ENCODE measurements at regions not wholly inside any gene's neighbourhood (a gene's known extent, or its start where the extent isn't known, plus 50 kb on each side); places are given as distances from the start of the nearest gene placed in this dataset.
"Not testable (repeated sequence)": the region's sequence is repeated elsewhere in the genome, so short reads cannot be mapped to it uniquely, and the experiment has no call there.

DNA sequence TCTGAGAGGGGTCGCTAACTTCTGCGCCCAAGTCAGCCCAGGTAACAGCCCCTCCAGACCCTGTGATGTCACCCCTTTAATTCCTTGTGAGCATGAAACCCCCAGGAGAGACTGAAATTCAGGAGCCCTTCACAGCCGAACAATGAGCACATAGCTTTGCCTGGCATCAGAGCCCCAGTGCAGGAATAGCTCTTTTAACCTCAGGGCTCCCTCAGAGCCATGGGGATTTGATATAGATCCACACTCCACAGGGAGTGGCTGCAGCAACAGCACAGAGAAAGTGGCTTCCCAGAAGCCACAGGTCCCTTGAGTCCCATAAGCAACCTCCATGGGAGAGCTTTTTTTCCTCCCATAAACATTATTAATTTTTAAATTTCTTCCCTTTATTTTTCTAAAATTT is 150.0 kb upstream of the MARCKS start:
- DNase-seq (ENCODE audit: low spot score) (no peak), ATAC-seq (ENCODE audit: low FRiP score) (no peak)
- TF ChIP-seq, protein P1, sequence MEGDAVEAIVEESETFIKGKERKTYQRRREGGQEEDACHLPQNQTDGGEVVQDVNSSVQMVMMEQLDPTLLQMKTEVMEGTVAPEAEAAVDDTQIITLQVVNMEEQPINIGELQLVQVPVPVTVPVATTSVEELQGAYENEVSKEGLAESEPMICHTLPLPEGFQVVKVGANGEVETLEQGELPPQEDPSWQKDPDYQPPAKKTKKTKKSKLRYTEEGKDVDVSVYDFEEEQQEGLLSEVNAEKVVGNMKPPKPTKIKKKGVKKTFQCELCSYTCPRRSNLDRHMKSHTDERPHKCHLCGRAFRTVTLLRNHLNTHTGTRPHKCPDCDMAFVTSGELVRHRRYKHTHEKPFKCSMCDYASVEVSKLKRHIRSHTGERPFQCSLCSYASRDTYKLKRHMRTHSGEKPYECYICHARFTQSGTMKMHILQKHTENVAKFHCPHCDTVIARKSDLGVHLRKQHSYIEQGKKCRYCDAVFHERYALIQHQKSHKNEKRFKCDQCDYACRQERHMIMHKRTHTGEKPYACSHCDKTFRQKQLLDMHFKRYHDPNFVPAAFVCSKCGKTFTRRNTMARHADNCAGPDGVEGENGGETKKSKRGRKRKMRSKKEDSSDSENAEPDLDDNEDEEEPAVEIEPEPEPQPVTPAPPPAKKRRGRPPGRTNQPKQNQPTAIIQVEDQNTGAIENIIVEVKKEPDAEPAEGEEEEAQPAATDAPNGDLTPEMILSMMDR (IDR thresholded peaks at IDR 0.05): no peak

DNA sequence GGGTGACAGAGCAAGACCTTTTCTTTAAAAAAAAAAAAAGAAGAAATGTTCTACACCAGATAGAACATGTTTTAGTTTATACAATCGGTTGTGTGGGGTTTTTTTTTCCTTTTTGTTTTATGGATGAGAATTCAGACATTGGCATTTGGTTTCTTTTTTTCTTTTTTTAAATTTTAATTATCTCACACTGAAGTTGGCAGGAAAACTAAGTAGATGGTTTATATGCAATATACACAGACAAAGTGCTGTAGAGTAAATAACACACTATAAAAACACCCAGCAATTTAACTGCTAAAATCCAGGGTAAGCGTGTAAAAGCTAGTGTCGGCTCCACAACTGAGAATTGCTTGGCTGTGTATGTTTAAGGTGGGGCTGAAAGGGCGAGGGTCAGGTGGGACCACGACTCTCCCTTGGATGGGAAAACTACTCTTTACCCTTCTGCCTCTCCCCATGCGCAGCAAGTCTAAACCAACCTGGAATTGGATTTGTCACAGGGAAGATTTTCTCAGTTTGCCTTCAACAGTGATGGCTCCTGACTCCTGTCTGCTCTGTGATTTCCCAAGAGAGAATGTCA is 147.1 kb upstream of the MARCKS start:
- DNase-seq (ENCODE audit: low spot score) (no peak), ATAC-seq (ENCODE audit: low FRiP score) (no peak)
- TF ChIP-seq, protein P1 (IDR thresholded peaks at IDR 0.05): no peak

DNA sequence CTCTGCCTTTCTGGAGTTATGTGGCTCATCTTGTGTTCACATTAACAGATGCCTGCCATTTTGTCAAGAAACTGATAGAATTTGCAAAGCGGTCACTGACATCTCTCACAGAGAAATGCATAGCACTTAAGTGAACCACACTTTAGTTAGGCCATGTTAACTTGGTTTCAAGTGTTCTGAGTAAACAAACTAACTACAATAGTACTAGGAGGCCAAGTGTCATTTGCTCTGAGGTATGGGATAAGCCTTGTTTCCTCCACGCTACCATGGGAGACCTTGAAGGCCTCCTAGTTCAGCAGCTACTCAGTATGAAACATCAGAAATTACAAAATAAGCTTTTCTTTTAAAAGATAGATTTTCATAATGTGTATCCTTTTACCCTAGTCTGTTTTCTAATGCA is 143.5 kb upstream of the MARCKS start:
- TF ChIP-seq, protein P1 (IDR thresholded peaks at IDR 0.05): no peak
- DNase-seq (ENCODE audit: low spot score): no peak
- no peak for ATAC-seq (ENCODE audit: low FRiP score)

DNA sequence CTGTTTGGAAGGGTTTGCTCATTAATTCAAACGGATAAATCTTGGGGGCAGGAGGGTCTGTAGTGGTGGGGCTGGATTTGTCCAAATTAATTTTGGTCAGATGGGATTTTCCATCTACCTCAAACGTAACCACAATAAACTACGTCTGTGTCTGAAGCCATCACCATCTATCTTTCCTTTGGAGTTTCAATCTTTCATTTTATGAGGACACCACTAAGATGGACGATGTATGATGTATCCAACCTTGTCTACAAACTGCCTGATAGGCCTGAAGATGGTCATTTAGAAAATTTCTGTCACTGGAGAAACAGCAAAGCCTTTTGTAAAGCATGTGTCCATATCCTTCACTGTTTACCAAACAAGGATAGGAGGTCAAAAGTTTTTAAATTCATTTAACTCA is 138.6 kb upstream of the MARCKS start:
- TF ChIP-seq, protein P1 (IDR thresholded peaks at IDR 0.05): no peak
- ATAC-seq (ENCODE audit: low FRiP score): no peak
- DNase-seq (ENCODE audit: low spot score): no peak

DNA sequence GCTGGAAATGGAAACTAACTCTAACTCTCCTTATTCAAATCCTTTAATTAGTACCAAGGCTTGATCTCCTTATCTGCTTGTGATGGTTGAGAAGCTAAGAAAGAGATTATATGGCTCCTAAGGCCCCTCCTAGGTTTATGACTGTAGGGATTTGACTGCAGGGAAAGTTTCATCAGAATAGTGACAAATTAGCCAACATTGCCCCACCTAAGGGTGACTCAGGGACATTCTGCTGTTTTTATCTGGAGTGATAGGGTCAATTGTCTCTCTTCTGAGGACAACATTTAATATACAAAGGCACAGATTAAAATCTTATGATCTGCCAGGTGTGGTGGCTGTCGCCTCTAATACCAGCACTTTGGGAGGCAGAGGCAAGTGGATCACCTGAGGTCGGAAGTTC is 138.1 kb upstream of the MARCKS start:
- DNase-seq (ENCODE audit: low spot score): no peak

DNA sequence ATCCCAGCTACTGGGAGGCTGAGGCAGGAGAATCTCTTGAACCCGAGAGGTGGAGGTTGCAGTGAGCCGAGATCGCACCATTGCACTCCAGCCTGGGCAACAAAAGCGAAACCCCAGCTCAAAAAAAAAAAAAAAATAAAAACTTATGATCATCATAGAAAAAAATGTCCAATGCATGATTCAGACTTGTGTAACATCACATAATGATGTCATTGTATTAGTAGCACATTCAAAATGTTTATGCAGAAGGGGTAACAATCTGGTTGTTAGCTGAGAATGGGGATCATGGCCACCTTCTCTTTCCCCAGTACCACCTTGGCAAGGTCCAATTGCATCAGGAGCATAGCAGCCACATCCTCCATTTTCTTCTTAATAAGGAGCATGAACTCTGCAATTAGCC is 137.6 kb upstream of the MARCKS start:
- ATAC-seq (ENCODE audit: low FRiP score) (no peak), DNase-seq (ENCODE audit: low spot score) (no peak)
- TF ChIP-seq, protein P1 (IDR thresholded peaks at IDR 0.05): no peak

More for the DNA sequence above, 138.1 kb upstream of the MARCKS start:
- ATAC-seq (ENCODE audit: low FRiP score): no peak
- TF ChIP-seq, protein P1 (IDR thresholded peaks at IDR 0.05): no peak

DNA sequence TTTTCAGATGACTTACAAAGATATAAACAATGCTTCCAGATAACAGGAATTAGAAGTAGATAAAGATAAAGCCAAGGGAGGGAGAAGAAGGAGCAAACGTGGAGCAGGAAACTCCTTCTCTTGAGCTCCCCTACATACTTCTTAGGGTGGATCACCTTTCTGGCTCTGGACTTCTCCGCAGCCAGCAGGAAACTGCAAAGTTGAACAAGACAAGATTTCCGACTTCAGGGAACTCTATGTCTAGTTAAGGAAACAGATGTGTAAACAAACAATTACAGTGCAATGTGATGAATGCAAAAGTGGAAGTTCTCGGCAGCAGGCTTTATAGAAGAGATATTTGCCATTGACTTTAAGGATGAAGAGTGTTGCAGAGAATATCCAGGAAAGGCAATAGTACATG is 134.0 kb upstream of the MARCKS start:
- ATAC-seq (ENCODE audit: low FRiP score): no peak

DNA sequence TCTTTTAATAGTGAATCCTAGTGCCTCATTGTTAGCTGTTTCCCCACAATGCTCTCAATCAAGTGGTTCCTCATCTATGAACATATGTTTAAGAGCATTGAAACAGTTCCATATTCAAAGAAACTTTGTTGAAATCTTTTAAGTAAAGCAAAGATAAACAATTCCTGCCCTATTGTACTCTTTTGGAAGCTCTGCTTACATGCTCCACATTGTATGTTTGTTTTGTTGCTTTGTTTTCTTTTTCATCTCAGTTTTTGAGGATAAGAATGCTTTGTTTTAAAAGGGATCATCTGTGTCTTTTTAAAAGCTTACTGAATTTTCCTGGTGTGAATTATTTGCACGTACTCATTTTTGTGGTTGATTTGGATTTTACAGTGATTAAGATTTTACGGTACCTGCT is 132.2 kb upstream of the MARCKS start:
- DNase-seq (ENCODE audit: low spot score); ATAC-seq (ENCODE audit: low FRiP score): not testable (repeated sequence)

More for the DNA sequence above, 134.0 kb upstream of the MARCKS start:
- no peak for DNase-seq (ENCODE audit: low spot score)
- TF ChIP-seq, protein P1 (IDR thresholded peaks at IDR 0.05): no peak
